H9 (cell line): ENCODE measurements at regions not wholly inside any gene's neighbourhood (a gene's known extent, or its start where the extent isn't known, plus 50 kb on each side); places are given as distances from the start of the nearest gene placed in this dataset.
A peak's percentile ranks its signal among the peaks of the same experiment; 100 is the strongest.

Source experiments
- DNase-seq: peaks from one replicate; pipeline ENCODE4 v3.0.0-alpha.2; 2017
- H2AFZ ChIP-seq: one replicate; pipeline ENCODE4 v1.6.1; 2013; ENCODE audit warnings: mild to moderate bottlenecking, low read length, control low read depth, moderate library complexity
- H2AK5ac ChIP-seq: 2 replicates; pipeline ENCODE4 v1.6.1; 2013; ENCODE audit warnings: low read length, control low read depth, mixed read lengths; ENCODE audit not compliant: insufficient read length
- H2BK120ac ChIP-seq: one replicate; pipeline ENCODE4 v1.6.1; 2013; ENCODE audit warnings: low read depth, mild to moderate bottlenecking, low read length, control low read depth, inconsistent platforms; ENCODE audit not compliant: poor library complexity, severe bottlenecking
- H2BK12ac ChIP-seq: 2 replicates; pipeline ENCODE4 v1.6.1; 2013; ENCODE audit warnings: low read length, control low read depth, mixed read lengths, low read depth; ENCODE audit not compliant: insufficient read length
- H2BK15ac ChIP-seq: 2 replicates; pipeline ENCODE4 v1.6.1; 2013; ENCODE audit warnings: low read depth, low read length, control low read depth
- H2BK20ac ChIP-seq: one replicate; pipeline ENCODE4 v1.6.1; 2013; ENCODE audit warnings: low read depth, mild to moderate bottlenecking, low read length, control low read depth, inconsistent platforms; ENCODE audit not compliant: poor library complexity, severe bottlenecking
- H2BK5ac ChIP-seq: 2 replicates; pipeline ENCODE4 v1.6.1; 2013; ENCODE audit warnings: low read length, control low read depth, mixed read lengths; ENCODE audit not compliant: insufficient read length
- H3K14ac ChIP-seq: 2 replicates; pipeline ENCODE4 v1.6.1; 2013; ENCODE audit warnings: low read length, control low read depth; ENCODE audit not compliant: insufficient read depth
- H3K18ac ChIP-seq: 2 replicates; pipeline ENCODE4 v1.6.1; 2013; ENCODE audit warnings: low read depth, mild to moderate bottlenecking, mixed read lengths, low read length, control low read depth; ENCODE audit not compliant: insufficient read length
- H3K23ac ChIP-seq: 2 replicates; pipeline ENCODE4 v1.6.1; 2013; ENCODE audit warnings: low read length, control low read depth, mixed read lengths, low read depth; ENCODE audit not compliant: insufficient read length
- H3K23me2 ChIP-seq: 2 replicates; pipeline ENCODE4 v1.6.1; 2013; ENCODE audit warnings: low read depth, mild to moderate bottlenecking, mixed read lengths, low read length, control low read depth; ENCODE audit not compliant: insufficient read length, poor library complexity, severe bottlenecking
- H3K27ac ChIP-seq: 2 replicates; pipeline ENCODE4 v1.5.1; 2013; ENCODE audit warnings: low read length, control low read depth, mixed read lengths, low read depth; ENCODE audit not compliant: insufficient read length
- H3K27me3 ChIP-seq: 2 replicates; pipeline ENCODE4 v1.6.1; 2013; ENCODE audit warnings: low read length, control low read depth, inconsistent platforms; ENCODE audit not compliant: insufficient read depth
- H3K4ac ChIP-seq: 2 replicates; pipeline ENCODE4 v1.6.1; 2013; ENCODE audit warnings: low read depth, mild to moderate bottlenecking, control low read depth, inconsistent platforms, low read length, moderate library complexity
- H3K4me1 ChIP-seq: 2 replicates; pipeline ENCODE4 v1.6.1; 2013; ENCODE audit warnings: low read length, control low read depth, inconsistent platforms; ENCODE audit not compliant: insufficient read depth
- H3K4me2 ChIP-seq: 2 replicates; pipeline ENCODE4 v1.6.1; 2013; ENCODE audit warnings: low read length, control low read depth, mixed read lengths; ENCODE audit not compliant: insufficient read length, insufficient read depth
- H3K56ac ChIP-seq: 2 replicates; pipeline ENCODE4 v1.6.1; 2013; ENCODE audit warnings: low read depth, mild to moderate bottlenecking, mixed read lengths, low read length, control low read depth; ENCODE audit not compliant: insufficient read length
- H3K79me1 ChIP-seq: 2 replicates; pipeline ENCODE4 v1.6.1; 2013; ENCODE audit warnings: low read depth, mild to moderate bottlenecking, moderate library complexity, low read length, control low read depth, inconsistent platforms; ENCODE audit not compliant: insufficient read depth, poor library complexity, severe bottlenecking
- H3K79me2 ChIP-seq: 2 replicates; pipeline ENCODE4 v1.6.1; 2013; ENCODE audit warnings: low read length, control low read depth, inconsistent platforms; ENCODE audit not compliant: insufficient read depth
- H3K9ac ChIP-seq: 2 replicates; pipeline ENCODE4 v1.6.1; 2013; ENCODE audit warnings: low read length, control low read depth, mixed read lengths; ENCODE audit not compliant: insufficient read length; ENCODE audit errors: extremely low read depth
- H3K9me3 ChIP-seq: one replicate; pipeline ENCODE4 v1.6.1; 2013; ENCODE audit warnings: low read depth, low read length, inconsistent platforms; ENCODE audit not compliant: control insufficient read depth
- H3T11ph ChIP-seq: one replicate; pipeline ENCODE4 v1.6.1; 2013; ENCODE audit warnings: mild to moderate bottlenecking, low read length, control low read depth, inconsistent platforms
- H4K20me1 ChIP-seq: one replicate; pipeline ENCODE4 v1.6.1; 2013; ENCODE audit not compliant: control insufficient read depth, insufficient read length, insufficient read depth
- H4K5ac ChIP-seq: 2 replicates; pipeline ENCODE4 v1.6.1; 2013; ENCODE audit warnings: low read depth, mild to moderate bottlenecking, mixed read lengths, low read length, control low read depth; ENCODE audit not compliant: insufficient read length
- H4K8ac ChIP-seq: replicated peaks from 2 replicates; pipeline ENCODE4 v1.6.1; 2013; ENCODE audit warnings: low read length, control low read depth, mixed read lengths, low read depth; ENCODE audit not compliant: insufficient read length
- H4K91ac ChIP-seq: 2 replicates; pipeline ENCODE4 v1.6.1; 2013; ENCODE audit warnings: low read depth, mild to moderate bottlenecking, moderate library complexity, mixed read lengths, low read length, control low read depth; ENCODE audit not compliant: insufficient read length
- H3K27ac Mint-ChIP-seq, 3 experiments: 2 replicates in 2 of 3; 3 replicates in 1 of 3; pipeline ENCODE4 v1.8.0; 2020 to 2021; ENCODE audit warnings: mixed read lengths in 3 of 3, mild to moderate bottlenecking in 1 of 3, moderate library complexity in 1 of 3
- H3K27me3 Mint-ChIP-seq: 2 replicates; pipeline ENCODE4 v1.8.0; 2021; ENCODE audit warnings: low read depth, mild to moderate bottlenecking, moderate library complexity, mixed read lengths
- H3K36me3 Mint-ChIP-seq, 3 experiments: 2 replicates in 2 of 3; 3 replicates in 1 of 3; pipeline ENCODE4 v1.8.0; 2020 to 2021; ENCODE audit warnings: low read depth in 3 of 3, mixed read lengths in 3 of 3; ENCODE audit not compliant: insufficient read depth in 1 of 3
- H3K4me1 Mint-ChIP-seq, 2 experiments: 2 replicates each; pipeline ENCODE4 v1.8.0; 2020; ENCODE audit warnings: mixed read lengths in 2 of 2
- H3K4me3 Mint-ChIP-seq, 2 experiments: 2 replicates in 1 of 2; 3 replicates in 1 of 2; pipeline ENCODE4 v1.8.0; 2020 to 2021; ENCODE audit warnings: mild to moderate bottlenecking in 2 of 2, mixed read lengths in 2 of 2, moderate library complexity in 1 of 2
- H3K9me3 Mint-ChIP-seq, 2 experiments: 2 replicates in 1 of 2; 3 replicates in 1 of 2; pipeline ENCODE4 v1.8.0; 2020; ENCODE audit warnings: mild to moderate bottlenecking in 2 of 2, mixed read lengths in 2 of 2, moderate library complexity in 1 of 2
- CTCF ChIP-seq: fragments of 200-600 bp; sonication (generic); conservative IDR thresholded peaks from 3 replicates; pipeline ENCODE4 v1.8.0; 2021; ENCODE audit warnings: antibody characterized with exemption, mild to moderate bottlenecking
- WGBS: extraction: QIAGEN DNeasy Blood & Tissue Kit; methylation state at CpG from one replicate; pipeline ENCODE4 v1.1.7; 2013; ENCODE audit warnings: missing lambda C conversion rate, low lambda C conversion rate, mixed read lengths; ENCODE audit not compliant: insufficient read length; ENCODE audit errors: extremely low coverage; 5-methylcytosine and 5-hydroxymethylcytosine counted together

GRCh38 chr4:110876866-110877265 lies 254.0 kb upstream of the PITX2 start:
- H3T11ph ChIP-seq: no peak overlapping the region
- no peaks in the 10 kb centered on the region for H3K9me3 ChIP-seq
- no peak for DNase-seq
- no peak overlapping the region for H4K8ac ChIP-seq
- H4K5ac ChIP-seq: no peak overlapping the region
- H2BK15ac ChIP-seq: no peak overlapping the region
- no peak overlapping the region for H4K91ac ChIP-seq
- H2AFZ ChIP-seq: peak overlapping the region; percentile 86
- H3K27ac ChIP-seq: no peak overlapping the region
- H3K9ac ChIP-seq: no peak overlapping the region
- no peak overlapping the region for H3K14ac ChIP-seq
- H3K18ac ChIP-seq: no peak overlapping the region
- no peaks in the 10 kb centered on the region for H3K27me3 Mint-ChIP-seq
- H3K9me3 Mint-ChIP-seq: peaks cover 0 to 4% of the 10 kb centered on the region in 2 experiments; a peak in 2 of 5 replicates
- H2BK12ac ChIP-seq: no peak overlapping the region
- no peak overlapping the region for H2BK120ac ChIP-seq
- H2AK5ac ChIP-seq: no peak overlapping the region
- WGBS: no CpG with 5 or more reads among the region's 1 CpG
- peak overlapping the region; percentile 66 for H3K4me2 ChIP-seq
- peaks cover 2% of the 10 kb centered on the region for H3K23me2 ChIP-seq
- no peaks in the 10 kb centered on the region for H3K79me1 ChIP-seq
- no peak overlapping the region for H2BK5ac ChIP-seq
- H3K36me3 Mint-ChIP-seq: peaks cover 0 to 5% (median 0%) of the 10 kb centered on the region in 3 experiments; a peak in 1 of 7 replicates
- no peak overlapping the region for H2BK20ac ChIP-seq
- H3K23ac ChIP-seq: no peak overlapping the region
- no peak overlapping the region for H3K56ac ChIP-seq
- no peaks in the 10 kb centered on the region for H3K27me3 ChIP-seq
- H3K4me1 Mint-ChIP-seq: peaks cover 8 to 13% of the 10 kb centered on the region in 2 experiments
- H3K4me3 Mint-ChIP-seq: peak overlapping the region; percentile 70 to 79
- no peaks in the 10 kb centered on the region for H4K20me1 ChIP-seq
- H3K27ac Mint-ChIP-seq: peak overlapping the region; percentile 80 to 90 (median 82); a peak in 5 of 7 replicates
- H3K4ac ChIP-seq: no peak overlapping the region
- no peaks in the 10 kb centered on the region for H3K79me2 ChIP-seq
- no peaks in the 10 kb centered on the region for H3K4me1 ChIP-seq
- no peak for TF ChIP-seq CTCF
